A549 (cell line): ENCODE measurements at regions not wholly inside any gene's neighbourhood (a gene's known extent, or its start where the extent isn't known, plus 50 kb on each side); places are given as distances from the start of the nearest gene placed in this dataset.

Source experiments
- ATAC-seq, 2 experiments: fragments of 200-7000 bp in 1 of 2; fragments of >200 bp in 1 of 2; cut with Nextera tagmentation in 1 of 2; cut with Tn5 transposase in 1 of 2; 3 replicates each; pipeline versions ENCODE4 v1.8.0 to v1.9.1; 2018 to 2020; ENCODE audit warnings: mild to moderate bottlenecking in 1 of 2, moderate library complexity in 1 of 2
- CTCF ChIA-PET: fragments of 300-600 bp; sonication (Branson Sonifier 250); formaldehyde crosslinking; extraction: SDS; loops from one replicate; lab custom pipeline; 2021; ENCODE audit warnings: antibody characterized with exemption, inconsistent platforms; lab: Yijun Ruan, JAX
- POLR2A ChIA-PET: fragments of 350-600 bp; formaldehyde crosslinking; extraction: SDS; loops from one replicate; lab custom pipeline; 2021; ENCODE audit warnings: antibody characterized with exemption, inconsistent platforms; lab: Yijun Ruan, JAX
- DNase-seq, 2 experiments: peaks; one replicate each; pipeline versions ENCODE4 v3.0.0 to v3.0.0-alpha.2; 2011 to 2016; ENCODE audit warnings: low read depth in 1 of 2, low spot score in 1 of 2
- FAIRE-seq: peaks from 2 replicates; lab custom pipeline; 2011; peaks lifted over from hg19 to GRCh38; lab: Jason Lieb, UNC
- H3K27ac ChIP-seq, 2 experiments: fragments of >200 bp; sonication (Bioruptor Twin); formaldehyde crosslinking; 3 replicates each; pipeline ENCODE4 v1.5.1; 2016 to 2017
- H3K4me1 ChIP-seq: fragments of >200 bp; sonication (Bioruptor Twin); formaldehyde crosslinking; 3 replicates; pipeline ENCODE4 v1.6.1; 2016
- H3K4me2 ChIP-seq: fragments of >200 bp; sonication (Bioruptor Twin); formaldehyde crosslinking; 3 replicates; pipeline ENCODE4 v1.6.1; 2016
- H3K4me3 ChIP-seq: fragments of >200 bp; sonication (Bioruptor Twin); formaldehyde crosslinking; 3 replicates; pipeline ENCODE4 v1.5.1; 2016
- H3K9me3 ChIP-seq: fragments of >200 bp; sonication (Bioruptor Twin); formaldehyde crosslinking; 3 replicates; pipeline ENCODE4 v1.6.1; 2016
- CHD2 ChIP-seq: fragments of 150-350 bp; IDR thresholded peaks from 2 replicates; pipeline ENCODE4 v1.6.1; 2014; ENCODE audit warnings: low read length; ENCODE audit not compliant: partially characterized antibody
- EHF ChIP-seq: fragments of 250-450 bp; sonication (Bioruptor Pico); IDR thresholded peaks from 2 replicates; pipeline ENCODE4 v1.5.0; 2020; ENCODE audit warnings: mild to moderate bottlenecking
- ESRRA ChIP-seq: fragments of 150-350 bp; IDR thresholded peaks from 2 replicates; pipeline ENCODE4 v1.6.1; 2014; ENCODE audit warnings: mild to moderate bottlenecking, low read length, borderline replicate concordance
- FOSB ChIP-seq: fragments of 250-450 bp; sonication (Bioruptor Pico); IDR thresholded peaks from 2 replicates; pipeline ENCODE4 v1.5.0; 2020; ENCODE audit warnings: mild to moderate bottlenecking, moderate library complexity
- GATA3 ChIP-seq: IDR thresholded peaks from 2 replicates; pipeline ENCODE4 v1.6.1; 2012; ENCODE audit warnings: borderline replicate concordance
- HDAC2 ChIP-seq: fragments of 200-600 bp; sonication (generic); IDR thresholded peaks from 2 replicates; pipeline ENCODE4 v1.6.1; 2016
- HEYL ChIP-seq: fragments of 250-450 bp; sonication (Bioruptor Pico); IDR thresholded peaks from 2 replicates; pipeline ENCODE4 v1.8.0; 2021; ENCODE audit warnings: mild to moderate bottlenecking, moderate library complexity
- HOXB13 ChIP-seq: fragments of 250-450 bp; sonication (Bioruptor Pico); IDR thresholded peaks from 2 replicates; pipeline ENCODE4 v1.5.0; 2020; ENCODE audit warnings: low read depth, mild to moderate bottlenecking, moderate library complexity
- HOXB5 ChIP-seq: fragments of 250-450 bp; sonication (Bioruptor Pico); IDR thresholded peaks from 2 replicates; pipeline ENCODE4 v1.5.0; 2020; ENCODE audit warnings: mild to moderate bottlenecking, moderate library complexity
- KDM1A ChIP-seq: fragments of 200-600 bp; sonication (generic); IDR thresholded peaks from 2 replicates; pipeline ENCODE4 v1.6.1; 2016; ENCODE audit warnings: low read depth, mild to moderate bottlenecking
- POLR2AphosphoS2 ChIP-seq: conservative IDR thresholded peaks from 2 replicates; pipeline ENCODE4 v1.6.1; 2012; ENCODE audit warnings: low read length, improper control_type of control experiment, inconsistent platforms
- RAD21 ChIP-seq, 2 experiments: fragments of >200 bp in 1 of 2; sonication (Bioruptor Twin) in 1 of 2; formaldehyde crosslinking in 1 of 2; IDR thresholded peaks in 1 of 2; conservative IDR thresholded peaks in 1 of 2; 2 replicates in 1 of 2; 3 replicates in 1 of 2; pipeline ENCODE4 v1.6.1; 2012 to 2018; ENCODE audit warnings: inconsistent platforms in 1 of 2
- RARB ChIP-seq: fragments of 250-450 bp; sonication (Bioruptor Pico); IDR thresholded peaks from 2 replicates; pipeline ENCODE4 v1.8.0; 2021; ENCODE audit warnings: mild to moderate bottlenecking, moderate library complexity
- RCOR1 ChIP-seq: fragments of 150-350 bp; IDR thresholded peaks from 2 replicates; pipeline ENCODE4 v1.6.1; 2014; ENCODE audit warnings: antibody characterized with exemption, low read length, low read depth
- RFX5 ChIP-seq: fragments of 450-650 bp; IDR thresholded peaks from 2 replicates; pipeline ENCODE4 v1.7.1; 2014; ENCODE audit warnings: antibody characterized with exemption, mild to moderate bottlenecking, moderate library complexity
- SMC3 ChIP-seq: fragments of >200 bp; sonication (Bioruptor Twin); formaldehyde crosslinking; IDR thresholded peaks from 3 replicates; pipeline ENCODE4 v1.6.1; 2018; ENCODE audit warnings: inconsistent platforms
- SREBF2 ChIP-seq: fragments of 450-650 bp; IDR thresholded peaks from 2 replicates; pipeline ENCODE4 v1.6.1; 2014; ENCODE audit warnings: mild to moderate bottlenecking, moderate library complexity
- ZFP36 ChIP-seq: fragments of 450-650 bp; IDR thresholded peaks from 2 replicates; pipeline ENCODE4 v1.6.1; 2014; ENCODE audit warnings: borderline replicate concordance; ENCODE audit not compliant: partially characterized antibody
- ZNF302 ChIP-seq: fragments of 250-450 bp; sonication (Bioruptor Pico); IDR thresholded peaks from 2 replicates; pipeline ENCODE4 v1.9.0; 2021; ENCODE audit warnings: inconsistent platforms, mild to moderate bottlenecking, moderate library complexity
- ZSCAN20 ChIP-seq: fragments of 250-450 bp; sonication (Bioruptor Pico); IDR thresholded peaks from 2 replicates; pipeline ENCODE4 v1.8.0; 2022; ENCODE audit warnings: mild to moderate bottlenecking, moderate library complexity
- WGBS: methylation state at CpG from one replicate; pipeline ENCODE4 v1.1.6; 2017; ENCODE audit errors: missing lambda C conversion rate; 5-methylcytosine and 5-hydroxymethylcytosine counted together
- TF ChIP-seq, protein P1 (sequence below): fragments of 250-450 bp; sonication (Bioruptor Pico); IDR thresholded peaks from 2 replicates; pipeline ENCODE4 v1.5.0; 2021; ENCODE audit warnings: mild to moderate bottlenecking, moderate library complexity, borderline replicate concordance
- TF ChIP-seq, protein P2 (sequence below): fragments of 250-450 bp; sonication (Bioruptor Pico); IDR thresholded peaks from 2 replicates; pipeline ENCODE4 v1.5.0; 2020; ENCODE audit warnings: low read depth, mild to moderate bottlenecking, moderate library complexity
- TF ChIP-seq, protein P3 (sequence below): fragments of >200 bp; sonication (Bioruptor Twin); formaldehyde crosslinking; IDR thresholded peaks from 2 replicates; pipeline ENCODE4 v1.6.1; 2016
- TF ChIP-seq, protein P4 (sequence below): IDR thresholded peaks from 2 replicates; pipeline ENCODE4 v1.6.1; 2012
- TF ChIP-seq, protein P5 (sequence below): fragments of >200 bp; sonication (Bioruptor Twin); formaldehyde crosslinking; IDR thresholded peaks from 3 replicates; pipeline ENCODE4 v1.6.1; 2016
- TF ChIP-seq, protein P6 (sequence below): fragments of >200 bp; sonication (Bioruptor Twin); formaldehyde crosslinking; IDR thresholded peaks from 3 replicates; pipeline ENCODE4 v1.5.1; 2016
- TF ChIP-seq, protein P7 (sequence below): IDR thresholded peaks from 2 replicates; pipeline ENCODE4 v1.6.1; 2012; ENCODE audit warnings: low read depth, borderline replicate concordance

DNA sequence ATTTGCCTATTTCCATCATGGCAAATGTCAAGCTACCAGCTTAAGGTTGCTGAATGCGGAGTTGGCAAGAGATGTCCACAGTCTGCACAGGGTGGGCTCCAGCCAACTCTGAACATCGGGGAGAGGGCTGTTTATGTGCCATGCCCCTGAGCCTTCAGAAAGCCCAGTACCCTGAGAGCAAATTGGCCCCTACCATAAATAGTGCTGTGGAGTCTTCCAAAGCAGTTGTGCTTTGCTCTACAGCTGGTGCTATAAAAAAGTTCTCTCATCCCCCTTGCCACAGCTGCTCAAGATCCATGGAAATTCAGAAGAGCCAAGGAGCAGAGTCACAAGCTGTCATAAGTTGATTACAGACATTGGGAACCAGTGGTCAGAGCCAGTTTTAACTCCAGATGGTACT, 85.6 kb upstream of the CLDN14 start (continued):
- TF ChIP-seq, protein P1, sequence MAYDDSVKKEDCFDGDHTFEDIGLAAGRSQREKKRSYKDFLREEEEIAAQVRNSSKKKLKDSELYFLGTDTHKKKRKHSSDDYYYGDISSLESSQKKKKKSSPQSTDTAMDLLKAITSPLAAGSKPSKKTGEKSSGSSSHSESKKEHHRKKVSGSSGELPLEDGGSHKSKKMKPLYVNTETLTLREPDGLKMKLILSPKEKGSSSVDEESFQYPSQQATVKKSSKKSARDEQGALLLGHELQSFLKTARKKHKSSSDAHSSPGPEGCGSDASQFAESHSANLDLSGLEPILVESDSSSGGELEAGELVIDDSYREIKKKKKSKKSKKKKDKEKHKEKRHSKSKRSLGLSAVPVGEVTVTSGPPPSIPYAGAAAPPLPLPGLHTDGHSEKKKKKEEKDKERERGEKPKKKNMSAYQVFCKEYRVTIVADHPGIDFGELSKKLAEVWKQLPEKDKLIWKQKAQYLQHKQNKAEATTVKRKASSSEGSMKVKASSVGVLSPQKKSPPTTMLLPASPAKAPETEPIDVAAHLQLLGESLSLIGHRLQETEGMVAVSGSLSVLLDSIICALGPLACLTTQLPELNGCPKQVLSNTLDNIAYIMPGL (CRISPR knock-in tag), result no peak
- TF ChIP-seq FOSB (CRISPR knock-in tag) (no peak), ZFP36 (no peak), EHF (CRISPR knock-in tag) (no peak), HDAC2 (no peak), ZSCAN20 (CRISPR knock-in tag) (no peak), RAD21 (conservative IDR thresholded peaks at IDR 0.05 in 1 of 2, IDR thresholded peaks at IDR 0.05 in 1 of 2) (no peak), POLR2AphosphoS2 (no peak), SREBF2 (no peak)
- TF ChIP-seq, protein P2, sequence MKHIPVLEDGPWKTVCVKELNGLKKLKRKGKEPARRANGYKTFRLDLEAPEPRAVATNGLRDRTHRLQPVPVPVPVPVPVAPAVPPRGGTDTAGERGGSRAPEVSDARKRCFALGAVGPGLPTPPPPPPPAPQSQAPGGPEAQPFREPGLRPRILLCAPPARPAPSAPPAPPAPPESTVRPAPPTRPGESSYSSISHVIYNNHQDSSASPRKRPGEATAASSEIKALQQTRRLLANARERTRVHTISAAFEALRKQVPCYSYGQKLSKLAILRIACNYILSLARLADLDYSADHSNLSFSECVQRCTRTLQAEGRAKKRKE (CRISPR knock-in tag), result no peak
- TF ChIP-seq, all 56 proteins: peak for 0

DNA sequence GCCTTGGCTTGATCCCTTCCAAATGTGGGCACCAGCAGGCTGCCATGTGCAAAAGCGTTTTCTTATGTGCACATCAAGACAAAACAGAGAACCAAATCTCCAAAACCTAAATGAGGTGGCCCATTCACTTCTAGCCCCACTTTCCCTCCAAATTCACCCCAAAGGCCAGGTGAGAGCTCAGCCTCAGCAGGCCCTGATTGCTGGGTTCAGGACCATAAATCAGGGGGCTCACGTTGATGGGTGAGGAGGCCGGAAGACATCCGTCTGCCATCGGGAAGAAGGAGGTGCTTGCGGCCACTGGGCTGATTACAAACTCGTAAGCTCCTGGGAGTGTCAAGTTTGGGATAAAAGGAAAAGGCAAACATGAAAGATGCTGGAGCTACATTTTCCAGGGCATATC, 86.7 kb upstream of the CLDN14 start:
- Histone ChIP-seq H3K4me3 (no peak overlapping the region), H3K9me3 (peaks cover 5% of the 10 kb centered on the region; the same call in 1 of the 3 replicates), H3K27ac (no peak overlapping the region)
- no peak for TF ChIP-seq GATA3
- no peak for TF ChIP-seq RARB (CRISPR knock-in tag)
- TF ChIP-seq, all 56 proteins: peak for 0
- ChIA-PET CTCF (interaction anchor here (1.0 to 1.1 kb wide), 2 partner anchors 17 to 123 kb away, joined by 3 read pairs; no protein-coding TSS in a partner anchor), POLR2A (no interaction called here)
- FAIRE-seq (no peak), ATAC-seq (no peak), DNase-seq (no peak)
- Histone ChIP-seq H3K4me2 (no peak overlapping the region), H3K4me1 (no peaks in the 10 kb centered on the region)
- WGBS, result 78% methylated on average over 7 of the region's 7 CpGs

DNA sequence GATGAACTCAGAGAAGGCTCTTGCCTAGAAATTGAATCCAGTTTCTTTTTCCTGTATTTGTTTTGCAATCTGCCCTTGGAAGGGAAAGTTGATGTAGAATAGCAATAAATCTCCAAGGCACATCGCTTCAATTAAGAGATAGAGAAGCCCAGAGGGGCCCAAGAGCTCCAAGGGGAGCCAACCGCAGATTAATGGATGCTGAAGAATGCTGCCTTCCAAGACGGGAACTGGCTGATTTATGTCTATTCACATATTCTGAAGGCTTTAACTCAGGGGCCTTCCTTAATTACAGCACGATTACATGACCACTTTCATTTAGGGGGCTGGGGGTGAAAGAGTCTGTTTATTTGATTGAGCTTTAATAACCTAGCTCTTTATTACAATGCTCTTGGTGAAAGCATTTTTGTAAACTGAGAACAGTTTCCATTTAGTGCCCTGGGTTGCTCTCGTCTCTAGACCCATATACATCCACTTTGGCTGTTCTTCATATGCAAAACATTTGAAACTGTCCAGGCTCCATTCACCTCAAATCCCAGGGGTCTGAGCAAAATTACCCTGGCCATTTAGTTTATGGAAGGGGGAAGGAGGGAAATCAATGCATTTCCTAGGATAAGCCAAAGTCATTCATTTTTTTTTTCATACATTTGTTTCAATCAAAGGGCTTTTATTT, 87.4 kb upstream of the CLDN14 start:
- FAIRE-seq (no peak), DNase-seq (no peak), ATAC-seq (no peak)
- H3K27ac ChIP-seq, result no peak overlapping the region
- ChIA-PET CTCF (interaction anchor here (0.6 to 1.0 kb wide), 2 partner anchors 124 to 359 kb away, joined by 3 to 5 read pairs; no protein-coding TSS in a partner anchor), POLR2A (no interaction called here)
- no peak for TF ChIP-seq RFX5
- no peak for TF ChIP-seq HOXB13
- TF ChIP-seq ZSCAN20 (CRISPR knock-in tag), result no peak
- TF ChIP-seq, protein P3, sequence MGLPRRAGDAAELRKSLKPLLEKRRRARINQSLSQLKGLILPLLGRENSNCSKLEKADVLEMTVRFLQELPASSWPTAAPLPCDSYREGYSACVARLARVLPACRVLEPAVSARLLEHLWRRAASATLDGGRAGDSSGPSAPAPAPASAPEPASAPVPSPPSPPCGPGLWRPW, result no peak
- no peak for TF ChIP-seq HEYL (CRISPR knock-in tag)
- TF ChIP-seq, protein P4, sequence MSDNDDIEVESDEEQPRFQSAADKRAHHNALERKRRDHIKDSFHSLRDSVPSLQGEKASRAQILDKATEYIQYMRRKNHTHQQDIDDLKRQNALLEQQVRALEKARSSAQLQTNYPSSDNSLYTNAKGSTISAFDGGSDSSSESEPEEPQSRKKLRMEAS, result no peak
- TF ChIP-seq, protein P5, sequence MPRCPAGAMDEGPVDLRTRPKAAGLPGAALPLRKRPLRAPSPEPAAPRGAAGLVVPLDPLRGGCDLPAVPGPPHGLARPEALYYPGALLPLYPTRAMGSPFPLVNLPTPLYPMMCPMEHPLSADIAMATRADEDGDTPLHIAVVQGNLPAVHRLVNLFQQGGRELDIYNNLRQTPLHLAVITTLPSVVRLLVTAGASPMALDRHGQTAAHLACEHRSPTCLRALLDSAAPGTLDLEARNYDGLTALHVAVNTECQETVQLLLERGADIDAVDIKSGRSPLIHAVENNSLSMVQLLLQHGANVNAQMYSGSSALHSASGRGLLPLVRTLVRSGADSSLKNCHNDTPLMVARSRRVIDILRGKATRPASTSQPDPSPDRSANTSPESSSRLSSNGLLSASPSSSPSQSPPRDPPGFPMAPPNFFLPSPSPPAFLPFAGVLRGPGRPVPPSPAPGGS, result no peak
- TF ChIP-seq, protein P6, sequence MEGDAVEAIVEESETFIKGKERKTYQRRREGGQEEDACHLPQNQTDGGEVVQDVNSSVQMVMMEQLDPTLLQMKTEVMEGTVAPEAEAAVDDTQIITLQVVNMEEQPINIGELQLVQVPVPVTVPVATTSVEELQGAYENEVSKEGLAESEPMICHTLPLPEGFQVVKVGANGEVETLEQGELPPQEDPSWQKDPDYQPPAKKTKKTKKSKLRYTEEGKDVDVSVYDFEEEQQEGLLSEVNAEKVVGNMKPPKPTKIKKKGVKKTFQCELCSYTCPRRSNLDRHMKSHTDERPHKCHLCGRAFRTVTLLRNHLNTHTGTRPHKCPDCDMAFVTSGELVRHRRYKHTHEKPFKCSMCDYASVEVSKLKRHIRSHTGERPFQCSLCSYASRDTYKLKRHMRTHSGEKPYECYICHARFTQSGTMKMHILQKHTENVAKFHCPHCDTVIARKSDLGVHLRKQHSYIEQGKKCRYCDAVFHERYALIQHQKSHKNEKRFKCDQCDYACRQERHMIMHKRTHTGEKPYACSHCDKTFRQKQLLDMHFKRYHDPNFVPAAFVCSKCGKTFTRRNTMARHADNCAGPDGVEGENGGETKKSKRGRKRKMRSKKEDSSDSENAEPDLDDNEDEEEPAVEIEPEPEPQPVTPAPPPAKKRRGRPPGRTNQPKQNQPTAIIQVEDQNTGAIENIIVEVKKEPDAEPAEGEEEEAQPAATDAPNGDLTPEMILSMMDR, result no peak
- TF ChIP-seq SREBF2, result no peak
- no peak for TF ChIP-seq RCOR1
- TF ChIP-seq HOXB5 (CRISPR knock-in tag), result no peak
- no peak for TF ChIP-seq FOSB (CRISPR knock-in tag)
- TF ChIP-seq, protein P7, sequence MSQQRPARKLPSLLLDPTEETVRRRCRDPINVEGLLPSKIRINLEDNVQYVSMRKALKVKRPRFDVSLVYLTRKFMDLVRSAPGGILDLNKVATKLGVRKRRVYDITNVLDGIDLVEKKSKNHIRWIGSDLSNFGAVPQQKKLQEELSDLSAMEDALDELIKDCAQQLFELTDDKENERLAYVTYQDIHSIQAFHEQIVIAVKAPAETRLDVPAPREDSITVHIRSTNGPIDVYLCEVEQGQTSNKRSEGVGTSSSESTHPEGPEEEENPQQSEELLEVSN, result no peak
- TF ChIP-seq ZNF302 (CRISPR knock-in tag), result no peak
- no peak for TF ChIP-seq ESRRA
- TF ChIP-seq KDM1A, result no peak
- no peak for TF ChIP-seq POLR2AphosphoS2
- no peak for TF ChIP-seq SMC3
- TF ChIP-seq CHD2, result no peak
- no peak overlapping the region for H3K4me3 ChIP-seq
- no peaks in the 10 kb centered on the region for H3K4me1 ChIP-seq
- H3K4me2 ChIP-seq, result no peak overlapping the region
- peaks cover 5% of the 10 kb centered on the region; the same call in 1 of the 3 replicates for H3K9me3 ChIP-seq
- WGBS, result 68% methylated on average over 5 of the region's 5 CpGs
